Panc1 (cell line): ENCODE measurements at regions not wholly inside any gene's neighbourhood (a gene's known extent, or its start where the extent isn't known, plus 50 kb on each side); places are given as distances from the start of the nearest gene placed in this dataset.

Experiments
- ATAC-seq: fragments of 200-7000 bp; cut with Tn5 transposase; 2 replicates; pipeline ENCODE4 v1.9.1; 2020; ENCODE audit warnings: mild to moderate bottlenecking, moderate library complexity
- BruUV-seq: library from RNA; stranded (reverse); fragments of 400-500 nt; replicated peaks from 2 replicates; lab custom pipeline; 2021; lab: Mats Ljungman, UMichigan
- CTCF ChIA-PET: fragments of 300-600 bp; sonication (Branson Sonifier 250); formaldehyde crosslinking; loops from one replicate; lab custom pipeline; 2022; ENCODE audit warnings: antibody characterized with exemption; lab: Charles Lee
- POLR2A ChIA-PET: fragments of 300-600 bp; sonication (Branson Sonifier 250); formaldehyde crosslinking; loops from one replicate; lab custom pipeline; 2022; ENCODE audit warnings: antibody characterized with exemption; lab: Charles Lee
- DNase-seq: peaks from one replicate; pipeline ENCODE4 v3.0.0-alpha.2; 2010; ENCODE audit warnings: low read depth, low spot score
- H3K27ac ChIP-seq: 2 replicates; pipeline ENCODE4 v1.5.1; 2011; ENCODE audit warnings: mild to moderate bottlenecking, low read length, inconsistent platforms
- H3K27me3 ChIP-seq: fragments of 200-500 bp; sonication (Bioruptor generic); 2 replicates; pipeline ENCODE4 v1.6.0; 2014; ENCODE audit warnings: low read length, inconsistent platforms; ENCODE audit not compliant: control insufficient read depth, insufficient read depth
- H3K36me3 ChIP-seq: fragments of 200-500 bp; sonication (Bioruptor generic); 2 replicates; pipeline ENCODE4 v1.5.1; 2014; ENCODE audit warnings: inconsistent platforms, mild to moderate bottlenecking, low read length, moderate library complexity; ENCODE audit not compliant: control insufficient read depth, insufficient read depth
- H3K4me1 ChIP-seq: 2 replicates; pipeline ENCODE4 v1.5.1; 2011; ENCODE audit warnings: inconsistent platforms, mild to moderate bottlenecking, low read length, moderate library complexity; ENCODE audit not compliant: control insufficient read depth, insufficient read depth
- H3K4me3 ChIP-seq, 2 experiments: 2 replicates each; pipeline ENCODE4 v1.5.1; 2011 to 2012; ENCODE audit warnings: low read depth in 2 of 2, low read length in 2 of 2, mild to moderate bottlenecking in 2 of 2, inconsistent platforms in 1 of 2, moderate library complexity in 1 of 2
- H3K9me3 ChIP-seq: fragments of 200-500 bp; sonication (Bioruptor generic); 2 replicates; pipeline ENCODE4 v1.5.1; 2014; ENCODE audit warnings: low read depth, mild to moderate bottlenecking, inconsistent platforms, low read length, moderate library complexity; ENCODE audit not compliant: control insufficient read depth, insufficient read depth
- POLR2AphosphoS5 ChIP-seq: IDR thresholded peaks from 2 replicates; pipeline ENCODE4 v1.6.1; 2012; ENCODE audit warnings: mild to moderate bottlenecking, low read depth, low read length, moderate library complexity
- SIN3A ChIP-seq: IDR thresholded peaks from 2 replicates; pipeline ENCODE4 v1.6.1; 2012; ENCODE audit warnings: low read depth, mild to moderate bottlenecking, low read length, moderate library complexity, borderline replicate concordance; ENCODE audit not compliant: insufficient read depth
- TCF7L2 ChIP-seq: IDR thresholded peaks from 2 replicates; pipeline ENCODE4 v1.6.1; 2011; ENCODE audit warnings: mild to moderate bottlenecking, low read depth, low read length, inconsistent platforms
- in situ Hi-C: cut with HindIII; loops from 2 replicates; pipeline ENCODE4 v1.10.0; 2016; ENCODE audit warnings: low sequenced_read_pairs, low pct_unique_long_range_greater_than_20kb
- intact Hi-C: fragments of 100-400 bp; cut with micrococcal nuclease; formaldehyde crosslinking; loops from one replicate; pipeline ENCODE4 v1.10.0; 2022; ENCODE audit not compliant: unreplicated experiment
- TF ChIP-seq, protein P1 (sequence below), 2 experiments: IDR thresholded peaks; 2 replicates each; pipeline ENCODE4 v1.6.1; 2011 to 2012; ENCODE audit warnings: low read depth in 2 of 2, control low read depth in 1 of 2, low read length in 1 of 2, mild to moderate bottlenecking in 1 of 2, moderate library complexity in 1 of 2; ENCODE audit not compliant: insufficient read depth in 1 of 2
- TF ChIP-seq, protein P2 (sequence below): fragments of 450-650 bp; IDR thresholded peaks from 2 replicates; pipeline ENCODE4 v1.5.1; 2017; ENCODE audit warnings: mild to moderate bottlenecking

DNA sequence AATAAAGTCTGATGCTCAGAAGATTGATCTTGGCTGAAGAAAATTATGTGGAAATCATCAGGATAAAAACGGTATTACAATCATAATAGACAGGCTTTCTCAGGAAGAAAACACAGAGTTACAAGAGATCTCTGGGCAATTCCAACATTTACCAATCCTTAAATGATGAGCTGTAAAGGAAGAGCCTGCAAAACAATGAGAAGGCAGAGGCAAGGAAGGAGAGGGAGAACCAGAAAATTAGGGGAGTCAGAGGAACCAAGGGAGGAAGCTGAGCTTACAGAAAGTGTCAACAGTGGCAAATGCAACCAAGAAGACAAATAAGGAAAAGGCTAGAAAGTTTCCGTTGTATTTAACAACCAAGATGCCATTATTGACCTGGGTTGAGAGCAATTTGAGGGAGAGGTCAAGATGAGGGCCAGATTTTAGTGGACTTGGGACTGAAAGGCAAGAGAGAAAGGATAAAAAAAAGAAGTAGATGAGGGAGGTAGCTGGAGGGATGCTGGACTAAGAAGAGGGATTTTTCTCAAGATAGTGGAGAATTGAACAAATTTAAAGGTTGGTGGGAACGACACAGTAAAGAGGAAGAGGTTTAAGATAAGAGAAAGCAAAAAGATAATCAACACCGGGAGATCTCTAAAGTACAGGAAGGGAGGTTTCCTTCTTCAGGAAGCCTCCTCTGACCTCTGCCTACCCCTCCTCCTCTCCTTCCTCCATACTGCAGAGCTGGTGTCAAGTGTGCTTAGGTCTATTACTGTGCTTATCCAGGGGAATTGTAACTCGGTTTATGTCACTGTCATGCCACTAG is 116.9 kb downstream of the DUSP6 start:
- TF ChIP-seq SIN3A: no peak
- TF ChIP-seq TCF7L2: no peak
- TF ChIP-seq, protein P1, sequence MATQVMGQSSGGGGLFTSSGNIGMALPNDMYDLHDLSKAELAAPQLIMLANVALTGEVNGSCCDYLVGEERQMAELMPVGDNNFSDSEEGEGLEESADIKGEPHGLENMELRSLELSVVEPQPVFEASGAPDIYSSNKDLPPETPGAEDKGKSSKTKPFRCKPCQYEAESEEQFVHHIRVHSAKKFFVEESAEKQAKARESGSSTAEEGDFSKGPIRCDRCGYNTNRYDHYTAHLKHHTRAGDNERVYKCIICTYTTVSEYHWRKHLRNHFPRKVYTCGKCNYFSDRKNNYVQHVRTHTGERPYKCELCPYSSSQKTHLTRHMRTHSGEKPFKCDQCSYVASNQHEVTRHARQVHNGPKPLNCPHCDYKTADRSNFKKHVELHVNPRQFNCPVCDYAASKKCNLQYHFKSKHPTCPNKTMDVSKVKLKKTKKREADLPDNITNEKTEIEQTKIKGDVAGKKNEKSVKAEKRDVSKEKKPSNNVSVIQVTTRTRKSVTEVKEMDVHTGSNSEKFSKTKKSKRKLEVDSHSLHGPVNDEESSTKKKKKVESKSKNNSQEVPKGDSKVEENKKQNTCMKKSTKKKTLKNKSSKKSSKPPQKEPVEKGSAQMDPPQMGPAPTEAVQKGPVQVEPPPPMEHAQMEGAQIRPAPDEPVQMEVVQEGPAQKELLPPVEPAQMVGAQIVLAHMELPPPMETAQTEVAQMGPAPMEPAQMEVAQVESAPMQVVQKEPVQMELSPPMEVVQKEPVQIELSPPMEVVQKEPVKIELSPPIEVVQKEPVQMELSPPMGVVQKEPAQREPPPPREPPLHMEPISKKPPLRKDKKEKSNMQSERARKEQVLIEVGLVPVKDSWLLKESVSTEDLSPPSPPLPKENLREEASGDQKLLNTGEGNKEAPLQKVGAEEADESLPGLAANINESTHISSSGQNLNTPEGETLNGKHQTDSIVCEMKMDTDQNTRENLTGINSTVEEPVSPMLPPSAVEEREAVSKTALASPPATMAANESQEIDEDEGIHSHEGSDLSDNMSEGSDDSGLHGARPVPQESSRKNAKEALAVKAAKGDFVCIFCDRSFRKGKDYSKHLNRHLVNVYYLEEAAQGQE (IDR thresholded peaks at IDR 0.05; ENCODE audit: insufficient read depth in 1 of 2, low read depth in 2 of 2, low read length in 1 of 2): no peak
- TF ChIP-seq, protein P2, sequence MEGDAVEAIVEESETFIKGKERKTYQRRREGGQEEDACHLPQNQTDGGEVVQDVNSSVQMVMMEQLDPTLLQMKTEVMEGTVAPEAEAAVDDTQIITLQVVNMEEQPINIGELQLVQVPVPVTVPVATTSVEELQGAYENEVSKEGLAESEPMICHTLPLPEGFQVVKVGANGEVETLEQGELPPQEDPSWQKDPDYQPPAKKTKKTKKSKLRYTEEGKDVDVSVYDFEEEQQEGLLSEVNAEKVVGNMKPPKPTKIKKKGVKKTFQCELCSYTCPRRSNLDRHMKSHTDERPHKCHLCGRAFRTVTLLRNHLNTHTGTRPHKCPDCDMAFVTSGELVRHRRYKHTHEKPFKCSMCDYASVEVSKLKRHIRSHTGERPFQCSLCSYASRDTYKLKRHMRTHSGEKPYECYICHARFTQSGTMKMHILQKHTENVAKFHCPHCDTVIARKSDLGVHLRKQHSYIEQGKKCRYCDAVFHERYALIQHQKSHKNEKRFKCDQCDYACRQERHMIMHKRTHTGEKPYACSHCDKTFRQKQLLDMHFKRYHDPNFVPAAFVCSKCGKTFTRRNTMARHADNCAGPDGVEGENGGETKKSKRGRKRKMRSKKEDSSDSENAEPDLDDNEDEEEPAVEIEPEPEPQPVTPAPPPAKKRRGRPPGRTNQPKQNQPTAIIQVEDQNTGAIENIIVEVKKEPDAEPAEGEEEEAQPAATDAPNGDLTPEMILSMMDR: no peak
- no peak for TF ChIP-seq POLR2AphosphoS5
- no peaks in the 10 kb centered on the region for H3K4me1 ChIP-seq
- H3K27ac ChIP-seq: no peak overlapping the region
- BruUV-seq: no TSS peak
- ChIA-PET POLR2A (no interaction called here), CTCF (no interaction called here)
- H3K27me3 ChIP-seq: peaks cover 2% of the 10 kb centered on the region; the same call in 1 of the 2 replicates
- DNase-seq: no peak
- ATAC-seq: no peak
- H3K4me3 ChIP-seq: no peak overlapping the region
- H3K36me3 ChIP-seq: no peaks in the 10 kb centered on the region
- intact Hi-C loops: no loop called here
- in situ Hi-C loops: no loop called here
- no peaks in the 10 kb centered on the region for H3K9me3 ChIP-seq

DNA sequence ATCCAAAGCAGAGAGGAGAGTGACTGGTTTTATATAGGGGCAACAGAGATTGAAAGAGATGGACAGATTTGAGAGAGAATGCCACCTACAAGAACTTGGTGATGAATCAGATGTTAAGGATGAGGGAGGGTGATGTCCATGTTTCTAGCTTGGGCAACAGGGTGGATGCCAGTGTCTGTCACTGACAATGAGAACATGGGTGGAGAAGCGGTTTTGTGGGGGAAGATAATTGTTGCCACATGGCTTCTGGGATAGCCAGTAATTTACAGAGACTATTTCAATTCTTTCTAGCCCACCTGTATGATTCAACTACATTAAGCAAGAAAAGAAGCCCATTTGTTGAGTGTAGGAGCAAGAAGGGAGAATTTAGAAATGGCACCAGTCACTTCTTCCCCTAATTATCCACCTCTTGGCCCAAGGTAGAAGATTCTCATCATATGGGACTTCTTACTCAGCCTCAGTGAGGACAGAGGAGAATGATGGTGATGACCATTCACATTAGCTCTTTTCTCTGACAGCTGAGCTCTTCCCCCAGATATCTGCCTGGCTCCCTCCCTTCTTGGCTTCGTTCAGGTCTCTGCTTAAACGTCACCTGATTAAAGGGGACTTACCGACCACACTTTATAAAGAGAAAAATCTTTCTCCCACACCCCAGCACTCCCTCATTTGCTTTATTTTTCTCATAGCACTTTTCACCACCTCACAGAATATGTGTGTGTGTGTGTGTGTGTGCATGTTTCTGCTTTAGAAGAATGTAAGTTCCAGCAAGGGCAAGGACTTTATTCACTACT is 117.8 kb downstream of the DUSP6 start:
- intact Hi-C loops: no loop called here
- Histone ChIP-seq H3K27ac (no peak overlapping the region), H3K36me3 (no peaks in the 10 kb centered on the region), H3K4me3 (no peak overlapping the region), H3K4me1 (no peaks in the 10 kb centered on the region), H3K27me3 (peaks cover 2% of the 10 kb centered on the region; the same call in 1 of the 2 replicates), H3K9me3 (no peaks in the 10 kb centered on the region)
- CTCF ChIA-PET: no interaction called here
- POLR2A ChIA-PET: no interaction called here
- in situ Hi-C loops: no loop called here
- DNase-seq (no peak), ATAC-seq (no peak)
- BruUV-seq: no TSS peak
- TF ChIP-seq POLR2AphosphoS5 (no peak), SIN3A (no peak), TCF7L2 (no peak)
- TF ChIP-seq, protein P1 (IDR thresholded peaks at IDR 0.05; ENCODE audit: insufficient read depth in 1 of 2, low read depth in 2 of 2, low read length in 1 of 2): no peak
- TF ChIP-seq, protein P2: no peak
